COLO668 (cell line): ENCODE measurements at regions not wholly inside any gene's neighbourhood (a gene's known extent, or its start where the extent isn't known, plus 50 kb on each side); places are given as distances from the start of the nearest gene placed in this dataset.
"Not testable (repeated sequence)": the region's sequence is repeated elsewhere in the genome, so short reads cannot be mapped to it uniquely, and the experiment has no call there.

Source experiments
- DNase-seq: peaks from one replicate; lab custom pipeline; 2025; ENCODE audit not compliant: unreplicated experiment; lab: John Stamatoyannopoulos, UW

- no peak for DNase-seq
Observed at GRCh38 chr7:67463983-67464382, 467.4 kb downstream of the TYW1 start.

GRCh38 chr7:67466109-67466508 lies 469.5 kb downstream of the TYW1 start:
- DNase-seq = no peak

GRCh38 chr7:67470256-67470751 lies 473.7 kb downstream of the TYW1 start:
- no peak for DNase-seq

- DNase-seq = no peak
Observed at GRCh38 chr7:67475293-67475692, 478.7 kb downstream of the TYW1 start.

- no peak for DNase-seq
Observed at GRCh38 chr7:67478066-67478465, 481.4 kb downstream of the TYW1 start.

GRCh38 chr7:67484244-67484751 lies 487.7 kb downstream of the TYW1 start:
- peak; percentile 26 for DNase-seq

GRCh38 chr7:67486401-67486800 lies 489.8 kb downstream of the TYW1 start:
- no peak for DNase-seq

GRCh38 chr7:67487316-67487715 lies 490.7 kb downstream of the TYW1 start:
- DNase-seq = no peak

- no peak for DNase-seq
Observed at GRCh38 chr7:67489881-67490280, 493.2 kb downstream of the TYW1 start.

- DNase-seq = no peak
Observed at GRCh38 chr7:67493366-67493765, 496.7 kb downstream of the TYW1 start.

- DNase-seq = no peak
Observed at GRCh38 chr7:67496589-67496988, 500.0 kb downstream of the TYW1 start.

- not testable (repeated sequence) for DNase-seq
Observed at GRCh38 chr7:67497914-67498313, 501.3 kb downstream of the TYW1 start.

- no peak for DNase-seq
Observed at GRCh38 chr7:67502929-67503328, 506.3 kb downstream of the TYW1 start.

GRCh38 chr7:67505449-67505848 lies 508.8 kb downstream of the TYW1 start:
- no peak for DNase-seq

GRCh38 chr7:67512481-67512880 lies 515.8 kb downstream of the TYW1 start:
- DNase-seq = no peak

- no peak for DNase-seq
Observed at GRCh38 chr7:67518580-67518979, 521.9 kb downstream of the TYW1 start.

GRCh38 chr7:67519171-67519570 lies 522.5 kb downstream of the TYW1 start:
- DNase-seq = no peak

GRCh38 chr7:67522504-67522903 lies 525.9 kb downstream of the TYW1 start:
- no peak for DNase-seq

- DNase-seq = no peak
Observed at GRCh38 chr7:67523713-67524112, 527.1 kb downstream of the TYW1 start.

GRCh38 chr7:67525588-67525987 lies 529.0 kb downstream of the TYW1 start:
- no peak for DNase-seq

GRCh38 chr7:67535241-67535989 lies 538.8 kb downstream of the TYW1 start:
- DNase-seq = no peak

- no peak for DNase-seq
Observed at GRCh38 chr7:67542916-67543315, 546.3 kb downstream of the TYW1 start.
